Skeletal muscle tissue (tissue), 3 donors: ENCODE measurements at regions not wholly inside any gene's neighbourhood (a gene's known extent, or its start where the extent isn't known, plus 50 kb on each side); places are given as distances from the start of the nearest gene placed in this dataset.

ENCODE experiments used
- H3K27ac ChIP-seq: one replicate; pipeline ENCODE4 v1.7.0; 2013; ENCODE audit warnings: mild to moderate bottlenecking, low read depth, low read length, inconsistent platforms
- H3K27me3 ChIP-seq, 3 donors: one replicate each; pipeline ENCODE4 v1.7.0; 2013; ENCODE audit warnings: low read length in 3 of 3; ENCODE audit not compliant: control insufficient read depth in 3 of 3, insufficient read depth in 3 of 3
- H3K36me3 ChIP-seq, 3 donors: one replicate each; pipeline ENCODE4 v1.7.0; 2013; ENCODE audit warnings: low read length in 3 of 3; ENCODE audit not compliant: control insufficient read depth in 3 of 3, insufficient read depth in 3 of 3
- H3K4me1 ChIP-seq, 3 donors: one replicate each; pipeline ENCODE4 v1.7.0; 2013; ENCODE audit warnings: low read length in 3 of 3, mild to moderate bottlenecking in 3 of 3; ENCODE audit not compliant: control insufficient read depth in 3 of 3, insufficient read depth in 3 of 3
- H3K4me3 ChIP-seq, 3 donors: one replicate each; pipeline ENCODE4 v1.7.0; 2013; ENCODE audit warnings: low read length in 3 of 3
- H3K9ac ChIP-seq, 3 donors: one replicate each; pipeline ENCODE4 v1.7.0; 2013; ENCODE audit warnings: low read length in 3 of 3, mild to moderate bottlenecking in 3 of 3, moderate library complexity in 2 of 3, low read depth in 1 of 3
- H3K9me3 ChIP-seq, 3 donors: one replicate each; pipeline ENCODE4 v1.7.0; 2013; ENCODE audit warnings: low read length in 3 of 3; ENCODE audit not compliant: control insufficient read depth in 3 of 3
- donor health status: Osteomylitis.

GRCh38 chr5:145062280-145063062 lies 772.7 kb downstream of the PRELID2 start:
- no peaks in the 10 kb centered on the region for H3K36me3 ChIP-seq
- H3K4me1 ChIP-seq: no peaks in the 10 kb centered on the region
- no peak overlapping the region for H3K4me3 ChIP-seq
- no peaks in the 10 kb centered on the region for H3K27me3 ChIP-seq
- H3K27ac ChIP-seq: no peak overlapping the region
- H3K9me3 ChIP-seq: no peaks in the 10 kb centered on the region
- H3K9ac ChIP-seq: no peak overlapping the region

- no peaks in the 10 kb centered on the region for H3K4me1 ChIP-seq
- H3K36me3 ChIP-seq: no peaks in the 10 kb centered on the region
- H3K27ac ChIP-seq: no peak overlapping the region
- no peak overlapping the region for H3K4me3 ChIP-seq
- H3K27me3 ChIP-seq: no peaks in the 10 kb centered on the region
- no peaks in the 10 kb centered on the region for H3K9me3 ChIP-seq
- H3K9ac ChIP-seq: no peak overlapping the region
Measured at GRCh38 chr5:145056800-145057199, 778.3 kb downstream of the PRELID2 start.

DNA sequence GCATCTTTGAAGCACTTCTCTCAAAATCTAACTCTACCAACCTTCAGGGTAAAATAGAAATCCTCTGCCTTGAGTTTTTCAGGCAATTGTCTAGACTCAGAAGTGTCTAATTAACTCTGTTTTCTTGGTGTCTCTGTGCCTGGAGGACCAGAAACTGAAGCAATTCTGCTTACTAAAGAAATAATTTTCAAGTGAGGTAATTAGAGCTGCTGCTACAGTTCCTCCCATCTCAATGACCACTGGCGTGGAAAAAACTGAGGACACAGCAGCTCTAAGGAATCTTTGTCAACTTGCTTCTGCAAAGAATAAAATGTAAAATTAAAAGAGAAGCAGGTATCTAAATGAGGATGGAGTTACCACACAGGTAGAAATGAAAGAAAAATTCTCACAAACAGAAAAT lies 785.0 kb downstream of the PRELID2 start:
- no peaks in the 10 kb centered on the region for H3K9me3 ChIP-seq
- H3K27ac ChIP-seq: no peak overlapping the region
- no peaks in the 10 kb centered on the region for H3K27me3 ChIP-seq
- H3K4me3 ChIP-seq: no peak overlapping the region
- H3K36me3 ChIP-seq: no peaks in the 10 kb centered on the region
- H3K4me1 ChIP-seq: no peaks in the 10 kb centered on the region
- H3K9ac ChIP-seq: no peak overlapping the region

GRCh38 chr5:145044970-145045369 lies 790.2 kb downstream of the PRELID2 start:
- H3K4me1 ChIP-seq: no peaks in the 10 kb centered on the region
- no peaks in the 10 kb centered on the region for H3K27me3 ChIP-seq
- H3K4me3 ChIP-seq: no peak overlapping the region
- no peaks in the 10 kb centered on the region for H3K9me3 ChIP-seq
- no peak overlapping the region for H3K9ac ChIP-seq
- no peaks in the 10 kb centered on the region for H3K36me3 ChIP-seq
- H3K27ac ChIP-seq: no peak overlapping the region

GRCh38 chr5:145028626-145029025 lies 806.5 kb downstream of the PRELID2 start:
- Histone ChIP-seq H3K36me3 (no peaks in the 10 kb centered on the region), H3K9me3 (no peaks in the 10 kb centered on the region), H3K4me3 (no peak overlapping the region), H3K9ac (no peak overlapping the region), H3K4me1 (no peaks in the 10 kb centered on the region), H3K27ac (no peak overlapping the region), H3K27me3 (no peaks in the 10 kb centered on the region)

DNA sequence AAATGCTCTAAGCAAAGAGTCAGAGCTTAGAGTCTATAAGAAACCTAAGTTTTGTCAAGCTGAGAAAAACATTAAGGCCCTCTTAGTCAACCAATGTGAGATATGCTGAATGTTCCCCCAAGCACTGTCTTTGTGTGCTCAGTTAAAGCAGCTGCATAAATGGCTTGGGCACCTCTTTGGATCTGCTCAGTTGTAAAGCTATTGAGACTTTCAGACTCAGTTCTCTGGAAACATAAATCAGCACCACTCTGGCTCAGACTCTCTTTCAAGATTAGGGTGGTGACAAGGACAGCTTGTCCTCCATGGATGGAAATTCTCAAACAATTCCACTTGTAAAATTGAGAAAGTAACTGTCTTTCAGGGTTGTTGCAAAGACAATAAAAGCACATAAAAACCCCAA lies 807.9 kb downstream of the PRELID2 start:
- Histone ChIP-seq H3K9me3 (no peaks in the 10 kb centered on the region), H3K4me3 (no peak overlapping the region), H3K27ac (no peak overlapping the region), H3K27me3 (no peaks in the 10 kb centered on the region), H3K4me1 (no peaks in the 10 kb centered on the region), H3K36me3 (no peaks in the 10 kb centered on the region), H3K9ac (no peak overlapping the region)

- Histone ChIP-seq H3K4me3 (no peak overlapping the region), H3K27ac (no peak overlapping the region), H3K36me3 (no peaks in the 10 kb centered on the region), H3K9ac (no peak overlapping the region), H3K4me1 (no peaks in the 10 kb centered on the region), H3K27me3 (no peaks in the 10 kb centered on the region), H3K9me3 (no peaks in the 10 kb centered on the region)
Measured at GRCh38 chr5:145025775-145026174, 809.4 kb downstream of the PRELID2 start.

GRCh38 chr5:145015146-145015545 lies 820.0 kb downstream of the PRELID2 start:
- Histone ChIP-seq H3K36me3 (no peaks in the 10 kb centered on the region), H3K4me1 (no peaks in the 10 kb centered on the region), H3K27me3 (no peaks in the 10 kb centered on the region), H3K9ac (no peak overlapping the region), H3K9me3 (no peaks in the 10 kb centered on the region), H3K27ac (no peak overlapping the region), H3K4me3 (no peak overlapping the region)

DNA sequence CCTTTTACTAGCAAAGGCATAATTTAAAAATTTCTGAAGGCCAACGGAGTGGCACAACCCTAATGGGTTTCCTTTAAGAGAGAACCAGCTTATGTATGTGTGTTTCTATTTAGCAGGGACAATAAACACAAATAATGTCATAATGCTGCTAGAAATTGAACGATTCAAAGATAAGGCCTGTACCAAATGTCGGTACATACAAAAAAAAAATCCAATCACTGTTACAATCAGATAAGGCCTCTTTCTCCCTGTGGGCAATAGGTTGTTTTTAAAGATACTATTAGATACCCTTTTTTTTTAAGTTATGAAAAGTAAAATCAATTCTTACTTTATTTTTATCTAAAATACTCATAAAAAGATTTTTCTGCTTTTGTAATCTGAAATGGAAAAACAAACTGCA lies 821.0 kb downstream of the PRELID2 start:
- Histone ChIP-seq H3K9me3 (no peaks in the 10 kb centered on the region), H3K4me3 (no peak overlapping the region), H3K36me3 (no peaks in the 10 kb centered on the region), H3K4me1 (no peaks in the 10 kb centered on the region), H3K9ac (no peak overlapping the region), H3K27ac (no peak overlapping the region), H3K27me3 (no peaks in the 10 kb centered on the region)

DNA sequence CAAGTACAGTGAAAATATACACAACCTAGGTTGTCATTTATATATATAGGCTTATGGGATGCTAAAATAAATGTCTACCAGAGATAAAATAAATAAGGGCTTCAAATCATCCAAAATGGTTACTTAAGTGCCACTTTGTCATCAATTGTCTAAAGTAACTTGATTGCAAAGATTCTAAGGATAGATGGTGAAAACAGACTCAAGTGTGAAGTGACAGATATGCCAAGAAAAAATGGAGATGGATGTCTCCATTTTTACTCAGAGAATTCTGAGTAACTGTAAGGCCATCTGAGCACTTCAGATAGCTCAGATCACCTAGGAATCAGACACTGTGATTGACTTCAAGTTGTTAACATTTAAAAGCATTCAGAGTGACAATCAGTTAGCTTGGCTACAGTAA lies 824.3 kb downstream of the PRELID2 start:
- Histone ChIP-seq H3K27ac (no peak overlapping the region), H3K9ac (no peak overlapping the region), H3K36me3 (no peaks in the 10 kb centered on the region), H3K4me1 (no peaks in the 10 kb centered on the region), H3K27me3 (no peaks in the 10 kb centered on the region), H3K4me3 (no peak overlapping the region), H3K9me3 (no peaks in the 10 kb centered on the region)
